Colonic mucosa (tissue), 4 donors: ENCODE measurements at regions not wholly inside any gene's neighbourhood (a gene's known extent, or its start where the extent isn't known, plus 50 kb on each side); places are given as distances from the start of the nearest gene placed in this dataset.

ENCODE experiments used
- DNase-seq: peaks from one replicate; pipeline ENCODE4 v3.0.0-alpha.2; 2020
- H3K27ac ChIP-seq: fragments of 200-600 bp; one replicate; pipeline ENCODE4 v1.8.0; 2021
- H3K27me3 ChIP-seq: fragments of 200-600 bp; one replicate; pipeline ENCODE4 v1.8.0; 2021
- H3K36me3 ChIP-seq: fragments of 200-600 bp; one replicate; pipeline ENCODE4 v1.8.0; 2021
- H3K4me1 ChIP-seq: fragments of 200-600 bp; one replicate; pipeline ENCODE4 v1.8.0; 2021; ENCODE audit warnings: mild to moderate bottlenecking
- H3K4me3 ChIP-seq: fragments of 200-600 bp; one replicate; pipeline ENCODE4 v1.8.0; 2021
- H3K9ac ChIP-seq, 2 donors: one replicate each; pipeline ENCODE4 v1.7.0; 2013; ENCODE audit warnings: control low read depth in 2 of 2, low read depth in 2 of 2, low read length in 2 of 2
- H3K9me3 ChIP-seq: fragments of 200-600 bp; one replicate; pipeline ENCODE4 v1.8.0; 2021
- CTCF ChIP-seq: fragments of 200-600 bp; IDR thresholded peaks from one replicate; pipeline ENCODE4 v1.8.0; 2022; ENCODE audit warnings: antibody characterized with exemption, mild to moderate bottlenecking
- intact Hi-C: fragments of 100-400 bp; cut with DNase I; formaldehyde crosslinking; loops from one replicate; pipeline ENCODE4 v1.14.1; 2022
- donor health status: healthy.
- donor health status: DM: no; HTN: no; CAD: no.
- donor health status: DM: no; HTN: no; CAD: no.

GRCh38 chr4:175999944-176000343 lies 65.7 kb upstream of the WDR17 start:
- Histone ChIP-seq H3K9ac (no peak overlapping the region), H3K36me3 (no peaks in the 10 kb centered on the region), H3K27ac (no peak overlapping the region), H3K27me3 (peaks cover 10% of the 10 kb centered on the region), H3K9me3 (no peaks in the 10 kb centered on the region), H3K4me1 (no peaks in the 10 kb centered on the region), H3K4me3 (no peak overlapping the region)
- TF ChIP-seq CTCF = no peak
- no peak for DNase-seq
- intact Hi-C loops = no loop called here

- DNase-seq = peak; percentile 20
- peak overlapping the region; percentile 23 for H3K4me3 ChIP-seq
- intact Hi-C loops = no loop called here
- peaks cover 10% of the 10 kb centered on the region for H3K27me3 ChIP-seq
- no peak for TF ChIP-seq CTCF
- H3K4me1 ChIP-seq = no peaks in the 10 kb centered on the region
- no peak overlapping the region for H3K9ac ChIP-seq
- H3K9me3 ChIP-seq = no peaks in the 10 kb centered on the region
- no peaks in the 10 kb centered on the region for H3K36me3 ChIP-seq
- no peak overlapping the region for H3K27ac ChIP-seq
Observed at GRCh38 chr4:176001151-176002006, 64.3 kb upstream of the WDR17 start.

- H3K4me3 ChIP-seq = peak overlapping the region; percentile 23
- no peaks in the 10 kb centered on the region for H3K36me3 ChIP-seq
- no peak overlapping the region for H3K27ac ChIP-seq
- H3K4me1 ChIP-seq = no peaks in the 10 kb centered on the region
- H3K27me3 ChIP-seq = peaks cover 10% of the 10 kb centered on the region
- no peaks in the 10 kb centered on the region for H3K9me3 ChIP-seq
- intact Hi-C loops = no loop called here
- H3K9ac ChIP-seq = no peak overlapping the region
- DNase-seq = peak; percentile 18
- no peak for TF ChIP-seq CTCF
Observed at GRCh38 chr4:176002007-176002613, 63.5 kb upstream of the WDR17 start.

GRCh38 chr4:176005766-176006165 lies 59.9 kb upstream of the WDR17 start:
- TF ChIP-seq CTCF = no peak
- Histone ChIP-seq H3K36me3 (no peaks in the 10 kb centered on the region), H3K27ac (no peak overlapping the region), H3K4me3 (no peak overlapping the region), H3K4me1 (no peaks in the 10 kb centered on the region), H3K9me3 (no peaks in the 10 kb centered on the region), H3K9ac (no peak overlapping the region), H3K27me3 (peaks cover 6% of the 10 kb centered on the region)
- DNase-seq = no peak
- intact Hi-C loops = no loop called here

GRCh38 chr4:176009254-176009653 lies 56.4 kb upstream of the WDR17 start:
- no peak for DNase-seq
- H3K9me3 ChIP-seq = no peaks in the 10 kb centered on the region
- TF ChIP-seq CTCF = no peak
- no peak overlapping the region for H3K27ac ChIP-seq
- no peaks in the 10 kb centered on the region for H3K27me3 ChIP-seq
- no peaks in the 10 kb centered on the region for H3K36me3 ChIP-seq
- no peak overlapping the region for H3K9ac ChIP-seq
- intact Hi-C loops = no loop called here
- no peak overlapping the region for H3K4me3 ChIP-seq
- H3K4me1 ChIP-seq = no peaks in the 10 kb centered on the region
